Spleen (tissue), 7 donors: ENCODE measurements at regions not wholly inside any gene's neighbourhood (a gene's known extent, or its start where the extent isn't known, plus 50 kb on each side); places are given as distances from the start of the nearest gene placed in this dataset.

Experiments used
- POLR2A ChIP-seq, 3 donors: fragments of 450-650 bp; IDR thresholded peaks; one replicate each; pipeline ENCODE4 v1.5.1; 2017; ENCODE audit warnings: antibody characterized with exemption in 3 of 3, mild to moderate bottlenecking in 1 of 3
- TF ChIP-seq, protein P1 (sequence below), 11 experiments: fragments of 200-600 bp in 7 of 11; fragments of 450-650 bp in 4 of 11; sonication (generic) in 4 of 11; IDR thresholded peaks in 8 of 11; conservative IDR thresholded peaks in 3 of 11; 1 replicate in 7 of 11; 2 replicates in 4 of 11; pipeline versions ENCODE4 v1.4.0 to v1.8.0; 2016 to 2021; ENCODE audit warnings: antibody characterized with exemption in 11 of 11, inconsistent platforms in 4 of 11, mild to moderate bottlenecking in 1 of 11
- donor health status: DM: no; HTN: no; CAD: no; lungs with moderate emphysema.
- donor health status: DM: no; HTN: no; CAD: no.
- donor health status: DM: no; HTN: no; CAD: no.

DNA sequence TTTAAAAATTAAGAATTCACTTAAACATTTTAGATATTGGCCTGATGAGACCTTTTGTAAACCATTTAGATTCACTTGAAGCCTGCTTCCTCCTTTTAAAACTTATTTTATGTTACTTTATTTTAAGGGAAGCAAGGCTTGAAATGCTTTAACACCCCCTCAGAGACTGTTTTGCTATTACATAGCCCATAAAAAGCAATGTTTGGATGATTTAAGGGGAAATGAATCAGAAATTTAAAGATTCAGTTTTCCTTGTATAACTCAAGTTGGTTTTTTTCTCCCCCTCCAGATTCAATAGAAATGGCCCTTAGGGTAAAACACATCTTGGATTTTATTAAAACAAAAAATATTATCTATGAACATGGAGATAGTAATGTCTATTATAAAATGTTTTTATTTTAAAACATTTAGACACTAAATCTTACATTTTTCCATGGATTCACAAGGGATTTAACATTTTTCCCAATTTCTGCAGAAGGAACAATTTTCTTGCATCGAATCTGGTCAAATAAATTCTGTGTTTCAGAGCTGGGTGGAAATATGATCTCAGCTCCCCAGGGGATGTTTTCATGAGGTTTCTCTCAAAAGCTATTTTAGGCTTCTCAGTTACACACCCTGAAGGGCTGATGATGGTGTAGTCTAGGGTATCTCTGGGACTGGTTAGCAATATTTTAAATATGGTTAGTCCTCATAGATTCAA is 69.3 kb upstream of the WARS2 start:
- TF ChIP-seq, protein P1, sequence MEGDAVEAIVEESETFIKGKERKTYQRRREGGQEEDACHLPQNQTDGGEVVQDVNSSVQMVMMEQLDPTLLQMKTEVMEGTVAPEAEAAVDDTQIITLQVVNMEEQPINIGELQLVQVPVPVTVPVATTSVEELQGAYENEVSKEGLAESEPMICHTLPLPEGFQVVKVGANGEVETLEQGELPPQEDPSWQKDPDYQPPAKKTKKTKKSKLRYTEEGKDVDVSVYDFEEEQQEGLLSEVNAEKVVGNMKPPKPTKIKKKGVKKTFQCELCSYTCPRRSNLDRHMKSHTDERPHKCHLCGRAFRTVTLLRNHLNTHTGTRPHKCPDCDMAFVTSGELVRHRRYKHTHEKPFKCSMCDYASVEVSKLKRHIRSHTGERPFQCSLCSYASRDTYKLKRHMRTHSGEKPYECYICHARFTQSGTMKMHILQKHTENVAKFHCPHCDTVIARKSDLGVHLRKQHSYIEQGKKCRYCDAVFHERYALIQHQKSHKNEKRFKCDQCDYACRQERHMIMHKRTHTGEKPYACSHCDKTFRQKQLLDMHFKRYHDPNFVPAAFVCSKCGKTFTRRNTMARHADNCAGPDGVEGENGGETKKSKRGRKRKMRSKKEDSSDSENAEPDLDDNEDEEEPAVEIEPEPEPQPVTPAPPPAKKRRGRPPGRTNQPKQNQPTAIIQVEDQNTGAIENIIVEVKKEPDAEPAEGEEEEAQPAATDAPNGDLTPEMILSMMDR (IDR thresholded peaks at IDR 0.05 in 8 of 11, conservative IDR thresholded peaks at IDR 0.05 in 3 of 11): no peak
- TF ChIP-seq POLR2A (IDR thresholded peaks at IDR 0.05): no peak
